ENCODE measurements at regions not wholly inside any gene's neighbourhood (a gene's known extent, or its start where the extent isn't known, plus 50 kb on each side); places are given as distances from the start of the nearest gene placed in this dataset.
"Not testable (repeated sequence)": the region's sequence is repeated elsewhere in the genome, so short reads cannot be mapped to it uniquely, and the experiment has no call there.

DNA sequence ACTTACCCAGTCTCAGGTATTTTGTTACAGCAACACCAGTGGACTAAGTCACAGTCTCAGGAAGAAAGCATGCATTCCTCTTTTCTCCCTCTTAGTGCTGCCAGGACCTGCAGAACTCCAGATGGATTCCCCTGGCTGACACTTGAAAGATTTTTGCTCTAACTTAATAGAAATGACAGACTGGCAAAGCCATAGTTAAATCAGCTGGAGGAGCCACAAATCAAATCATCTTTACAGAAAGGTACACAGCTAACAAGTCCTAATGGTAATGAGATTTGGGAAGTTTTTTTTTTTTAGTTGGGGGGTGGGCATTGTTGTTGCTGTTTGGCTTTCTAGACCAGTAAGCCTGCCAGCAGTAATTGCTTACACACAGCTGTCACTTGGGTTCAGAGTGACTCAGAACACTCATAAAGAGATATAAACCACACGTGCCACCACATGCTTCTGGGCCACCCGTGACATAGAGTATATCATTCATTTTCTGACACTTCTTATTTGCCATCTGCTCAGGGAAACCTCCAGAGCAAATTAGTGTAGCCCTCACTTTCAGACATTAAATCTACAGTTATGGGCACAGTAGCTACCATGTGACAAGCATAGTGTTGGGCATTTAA is 72.4 kb downstream of the FH start:
- no peak for FAIRE-seq

- no peak for FAIRE-seq
These were observed 74.7 kb downstream of the FH start for GRCh38 chr1:241444836-241445235.

- no peak for FAIRE-seq
These were observed 76.0 kb downstream of the FH start for GRCh38 chr1:241443561-241443960.

DNA sequence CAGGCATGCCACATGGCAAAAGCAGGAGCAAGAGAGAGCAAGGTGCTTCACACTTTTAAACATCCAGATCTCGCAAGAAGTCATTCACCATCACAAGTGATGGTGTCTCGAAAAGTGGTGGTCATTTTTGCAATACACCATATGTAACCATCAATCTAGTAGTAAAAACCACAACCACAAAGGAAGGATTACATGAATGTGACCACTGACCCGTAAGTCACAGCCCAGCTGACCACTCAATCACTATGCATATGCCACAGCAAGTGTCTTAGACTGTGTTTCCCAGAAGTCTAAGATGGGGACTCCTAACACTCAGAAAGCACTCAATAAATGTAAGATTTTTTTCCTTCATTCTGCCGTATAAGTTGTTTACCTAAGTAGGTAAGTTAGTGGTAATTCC is 76.9 kb downstream of the FH start:
- no peak for FAIRE-seq

DNA sequence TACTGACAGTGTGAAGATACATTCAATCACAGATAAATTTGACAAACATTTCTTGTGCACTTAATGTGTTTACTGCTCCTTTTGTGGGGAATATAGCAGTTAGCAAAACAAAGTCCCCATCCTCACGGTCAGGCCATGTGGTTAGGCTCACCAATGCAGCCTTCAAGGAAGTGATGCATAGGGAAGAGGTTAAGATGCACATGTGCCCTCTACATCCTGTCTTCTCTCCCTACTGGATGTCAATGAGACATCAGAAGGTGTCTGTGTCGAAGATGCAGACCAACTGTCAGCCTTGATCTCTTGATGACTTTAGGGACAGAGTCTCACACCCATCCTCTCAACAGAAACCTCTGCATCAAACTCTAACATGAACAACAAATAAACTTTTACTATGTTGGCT is 78.7 kb downstream of the FH start:
- no peak for FAIRE-seq

GRCh38 chr1:241438686-241439085 is 80.9 kb downstream of the FH start:
- not testable (repeated sequence) for FAIRE-seq

GRCh38 chr1:241432241-241432640 is 75.2 kb upstream of the RGS7 start:
- FAIRE-seq: no peak

DNA sequence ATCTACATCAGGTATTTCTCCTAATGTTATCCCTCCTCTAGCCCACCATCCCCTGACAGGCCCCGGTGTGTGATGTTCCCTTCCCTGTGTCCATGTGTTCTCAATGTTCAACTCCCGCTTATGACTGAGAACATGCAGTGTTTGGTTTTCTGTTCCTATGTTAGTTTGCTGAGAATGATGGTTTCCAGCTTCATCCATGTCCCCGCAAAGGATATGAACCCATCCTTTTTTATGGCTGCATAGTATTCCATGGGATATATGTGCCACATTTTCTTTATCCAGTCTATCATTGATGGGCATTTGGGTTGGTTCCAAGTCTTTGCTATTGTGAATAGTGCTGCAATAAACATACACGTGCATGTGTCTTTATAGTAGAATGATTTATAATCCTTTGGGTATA is 68.1 kb upstream of the RGS7 start:
- not testable (repeated sequence) for FAIRE-seq

GRCh38 chr1:241424480-241424971 is 67.5 kb upstream of the RGS7 start:
- FAIRE-seq: no peak

GRCh38 chr1:241423541-241424479 is 66.8 kb upstream of the RGS7 start:
- FAIRE-seq: peak; percentile 55

- FAIRE-seq: no peak
These were observed 65.5 kb upstream of the RGS7 start for GRCh38 chr1:241422470-241422869.

GRCh38 chr1:241419986-241420385 is 63.0 kb upstream of the RGS7 start:
- FAIRE-seq: no peak

GRCh38 chr1:241417258-241417657 is 60.3 kb upstream of the RGS7 start:
- no peak for FAIRE-seq

GRCh38 chr1:241413974-241414373 is 57.0 kb upstream of the RGS7 start:
- no peak for FAIRE-seq

DNA sequence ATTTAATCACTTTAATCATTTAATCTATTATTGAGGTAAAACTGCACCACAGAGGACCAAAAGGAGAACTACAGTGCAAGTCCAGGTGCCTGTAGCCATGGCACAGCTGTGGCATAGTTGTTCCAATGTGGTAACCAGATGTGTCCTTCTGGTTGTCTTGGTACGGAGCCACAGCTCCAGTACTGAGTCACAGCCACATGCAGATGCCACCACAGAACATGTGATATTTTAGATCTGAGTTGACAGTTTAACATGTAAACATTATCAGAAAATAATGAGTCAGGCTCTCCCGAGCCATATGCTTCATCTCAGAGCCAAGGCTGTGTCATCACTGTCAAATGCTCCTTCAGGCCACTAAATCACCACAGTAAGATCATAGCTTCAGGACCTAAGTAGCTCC is 56.4 kb upstream of the RGS7 start:
- FAIRE-seq: peak; percentile 47

GRCh38 chr1:241412646-241413045 is 55.6 kb upstream of the RGS7 start:
- no peak for FAIRE-seq

DNA sequence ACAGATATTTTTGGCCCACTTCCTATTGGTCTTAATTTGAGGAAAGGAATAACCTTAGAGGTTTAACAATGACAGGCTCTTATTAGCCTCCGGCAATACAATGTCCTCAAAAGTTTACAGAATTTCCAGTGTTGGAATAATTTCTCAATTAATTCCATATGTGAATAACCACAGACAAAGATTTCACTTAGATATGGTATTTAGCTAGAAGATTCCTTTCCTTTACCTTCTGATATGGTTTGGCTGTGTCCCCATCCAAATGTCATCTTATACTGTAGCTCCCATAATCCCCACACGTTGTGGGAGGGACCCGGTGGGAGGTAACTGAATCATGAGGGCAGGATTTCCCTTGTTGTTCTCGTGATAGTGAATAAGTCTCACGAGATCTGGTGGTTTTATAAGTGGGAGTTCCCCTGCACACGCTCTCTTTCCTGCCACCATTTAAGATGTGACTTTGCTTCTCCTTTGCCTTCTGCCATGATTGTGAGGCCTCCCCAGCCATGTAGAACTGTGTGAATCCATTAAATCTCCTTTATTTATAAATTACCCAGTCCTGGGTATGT is 54.9 kb upstream of the RGS7 start:
- no peak for FAIRE-seq

GRCh38 chr1:241411056-241411775 is 54.2 kb upstream of the RGS7 start:
- FAIRE-seq: no peak

DNA sequence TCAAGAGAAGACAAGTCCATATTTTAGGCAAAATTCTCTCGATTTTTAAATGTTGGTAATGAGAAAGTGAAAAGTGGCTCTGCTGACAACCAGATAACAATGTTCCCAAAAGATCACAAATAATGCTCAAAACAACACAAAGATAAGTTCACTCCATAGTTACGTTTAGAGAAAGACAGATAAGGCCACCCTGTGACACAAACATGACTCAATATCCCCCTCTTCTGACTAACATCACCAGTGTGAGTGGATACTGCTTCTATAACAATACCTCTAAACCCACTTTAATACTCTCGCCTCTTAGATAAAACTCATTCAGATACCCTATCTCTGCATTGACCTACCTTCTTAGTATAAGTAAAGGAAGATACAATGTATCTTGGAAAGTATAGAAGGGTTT is 51.2 kb upstream of the RGS7 start:
- peak; percentile 86 for FAIRE-seq
